ENCODE measurements at regions not wholly inside any gene's neighbourhood (a gene's known extent, or its start where the extent isn't known, plus 50 kb on each side); places are given as distances from the start of the nearest gene placed in this dataset.

DNA sequence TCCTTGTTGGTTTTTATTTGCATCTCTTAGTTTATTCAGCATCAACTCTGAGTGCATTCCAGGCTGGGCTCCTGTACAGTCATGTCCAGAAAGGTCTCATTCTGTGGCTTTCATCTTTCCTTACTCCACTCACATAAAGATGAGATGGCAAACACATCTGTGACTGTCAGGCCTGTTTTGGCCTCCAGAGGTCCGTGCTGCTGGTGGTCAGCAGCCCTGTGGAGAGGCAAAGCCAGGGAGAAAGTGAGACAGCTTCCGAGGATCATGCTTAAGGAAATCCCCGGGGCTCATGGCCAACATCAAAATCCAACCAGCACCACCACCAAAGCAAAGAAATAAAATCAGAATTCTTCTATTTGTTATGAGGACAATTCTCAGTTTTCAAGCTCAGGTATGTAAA, 96.1 kb upstream of the HIVEP3 start:
- intact Hi-C loops (cut with DNase I; ENCODE audit: low total_unique reads), result no loop called here

DNA sequence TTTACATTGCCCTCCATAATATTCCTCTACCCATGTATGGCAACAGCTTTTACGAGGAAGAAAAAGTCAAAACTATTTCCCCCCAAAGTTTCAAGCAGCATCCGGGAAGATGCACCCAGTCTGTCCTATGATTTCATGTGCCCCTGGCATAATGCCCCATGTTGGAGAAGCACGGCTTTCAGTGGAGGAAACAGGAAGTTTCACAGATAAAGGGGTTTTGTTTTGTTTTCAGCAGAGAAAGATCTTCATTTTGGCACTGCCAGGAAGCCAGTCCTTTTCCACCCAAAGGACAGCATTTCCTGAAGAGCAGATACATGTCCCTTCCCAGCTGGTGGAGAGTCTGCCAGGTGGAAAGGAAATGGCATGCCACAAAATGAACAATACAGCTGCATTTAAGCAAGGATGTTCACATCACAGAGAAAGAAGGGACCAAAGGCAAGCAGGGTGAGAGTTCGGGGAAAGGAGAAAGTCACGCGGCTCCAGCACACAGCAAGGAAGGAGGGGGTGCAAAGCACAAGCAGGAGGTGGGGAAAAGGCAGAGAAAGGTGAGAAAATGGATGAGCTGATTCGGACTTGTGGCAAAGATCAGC, 95.3 kb upstream of the HIVEP3 start:
- H3K4me3 ChIP-seq, result no peak overlapping the region
- intact Hi-C loops (cut with DNase I; ENCODE audit: low total_unique reads), result no loop called here
- DNase-seq, result peak in 1 of 2 donors; percentile 30

More for the DNA sequence above, 96.1 kb upstream of the HIVEP3 start:
- Histone ChIP-seq H3K4me3 (no peak overlapping the region), H3K36me3 (no peaks in the 10 kb centered on the region), H3K9me3 (peaks cover 0 to 11% (median 0%) of the 10 kb centered on the region in 3 donors), H3K27ac (no peak overlapping the region), H3K4me1 (no peaks in the 10 kb centered on the region), H3K27me3 (no peaks in the 10 kb centered on the region)
- TF ChIP-seq CTCF (IDR thresholded peaks at IDR 0.05), result no peak
- no peak for DNase-seq

DNA sequence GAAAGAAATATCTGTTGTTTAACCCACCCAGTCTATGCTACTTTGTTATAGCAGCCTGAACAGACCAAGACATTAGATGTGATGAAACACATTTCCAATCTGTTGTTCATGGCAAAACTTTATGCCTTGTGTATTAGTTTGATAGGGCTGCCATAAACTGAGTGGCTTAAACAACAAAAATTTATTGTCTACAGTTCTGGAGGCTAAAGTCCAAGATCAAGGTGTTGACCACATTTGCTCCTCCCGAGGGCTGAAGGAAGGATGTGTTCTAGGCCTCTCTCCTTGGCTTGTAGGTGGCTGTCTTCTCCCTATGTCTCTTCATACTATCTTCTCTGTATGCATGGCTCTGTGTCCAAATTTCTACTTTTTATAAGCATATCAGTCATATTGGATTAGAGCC, 94.1 kb upstream of the HIVEP3 start:
- H3K36me3 ChIP-seq, result no peaks in the 10 kb centered on the region
- intact Hi-C loops (cut with DNase I; ENCODE audit: low total_unique reads), result no loop called here
- H3K27ac ChIP-seq, result no peak overlapping the region
- no peaks in the 10 kb centered on the region for H3K9me3 ChIP-seq
- no peak for TF ChIP-seq CTCF (IDR thresholded peaks at IDR 0.05)
- no peak overlapping the region for H3K4me3 ChIP-seq
- no peaks in the 10 kb centered on the region for H3K27me3 ChIP-seq
- H3K4me1 ChIP-seq, result no peaks in the 10 kb centered on the region
- DNase-seq, result no peak

More for the DNA sequence above, 95.3 kb upstream of the HIVEP3 start:
- Histone ChIP-seq H3K9me3 (peaks cover 0 to 3% (median 0%) of the 10 kb centered on the region in 3 donors), H3K27me3 (no peaks in the 10 kb centered on the region), H3K27ac (no peak overlapping the region), H3K36me3 (no peaks in the 10 kb centered on the region), H3K4me1 (no peaks in the 10 kb centered on the region)
- TF ChIP-seq CTCF (IDR thresholded peaks at IDR 0.05), result no peak

GRCh38 chr1:42010381-42010780, 91.7 kb upstream of the HIVEP3 start:
- Histone ChIP-seq H3K4me3 (no peak overlapping the region), H3K9me3 (no peaks in the 10 kb centered on the region), H3K27ac (no peak overlapping the region), H3K4me1 (no peaks in the 10 kb centered on the region), H3K27me3 (no peaks in the 10 kb centered on the region), H3K36me3 (no peaks in the 10 kb centered on the region)
- intact Hi-C loops (cut with DNase I; ENCODE audit: low total_unique reads), result no loop called here
- no peak for DNase-seq
- no peak for TF ChIP-seq CTCF (IDR thresholded peaks at IDR 0.05)

GRCh38 chr1:42008264-42008663, 89.5 kb upstream of the HIVEP3 start:
- Histone ChIP-seq H3K4me1 (no peaks in the 10 kb centered on the region), H3K36me3 (no peaks in the 10 kb centered on the region), H3K9me3 (no peaks in the 10 kb centered on the region), H3K27me3 (no peaks in the 10 kb centered on the region), H3K4me3 (no peak overlapping the region), H3K27ac (no peak overlapping the region)
- no peak for DNase-seq
- intact Hi-C loops (cut with DNase I; ENCODE audit: low total_unique reads), result no loop called here
- TF ChIP-seq CTCF (IDR thresholded peaks at IDR 0.05), result no peak

- no peak for TF ChIP-seq CTCF (IDR thresholded peaks at IDR 0.05)
- Histone ChIP-seq H3K4me1 (no peaks in the 10 kb centered on the region), H3K27ac (no peak overlapping the region), H3K36me3 (no peaks in the 10 kb centered on the region), H3K4me3 (no peak overlapping the region), H3K9me3 (no peaks in the 10 kb centered on the region), H3K27me3 (no peaks in the 10 kb centered on the region)
- DNase-seq, result no peak
- intact Hi-C loops (cut with DNase I; ENCODE audit: low total_unique reads), result no loop called here
These were observed 88.1 kb upstream of the HIVEP3 start for GRCh38 chr1:42006836-42007235.
